Ureter (tissue), 1 donor: ENCODE measurements at regions not wholly inside any gene's neighbourhood (a gene's known extent, or its start where the extent isn't known, plus 50 kb on each side); places are given as distances from the start of the nearest gene placed in this dataset.
A peak's percentile ranks its signal among the peaks of the same experiment; 100 is the strongest.

Source experiments
- DNase-seq: peaks from one replicate; pipeline ENCODE4 v3.0.0-alpha.2; 2020; ENCODE audit warnings: low spot score
- donor health status: DM: yes; HTN: yes; CAD: no.

- DNase-seq: no peak
These were observed 87.3 kb upstream of the RMDN2 start for GRCh38 chr2:37837628-37838328.

- no peak for DNase-seq
These were observed 86.4 kb upstream of the RMDN2 start for GRCh38 chr2:37838541-37839167.

GRCh38 chr2:37839991-37840390, 85.1 kb upstream of the RMDN2 start:
- DNase-seq: no peak

- DNase-seq: no peak
These were observed 82.2 kb upstream of the RMDN2 start for GRCh38 chr2:37842732-37843440.

- no peak for DNase-seq
These were observed 81.5 kb upstream of the RMDN2 start for GRCh38 chr2:37843556-37843955.

- no peak for DNase-seq
These were observed 78.9 kb upstream of the RMDN2 start for GRCh38 chr2:37846207-37846606.

GRCh38 chr2:37847792-37848191, 77.3 kb upstream of the RMDN2 start:
- no peak for DNase-seq

- no peak for DNase-seq
These were observed 76.6 kb upstream of the RMDN2 start for GRCh38 chr2:37848451-37848850.

GRCh38 chr2:37849911-37850310, 75.2 kb upstream of the RMDN2 start:
- no peak for DNase-seq

GRCh38 chr2:37851428-37851827, 73.7 kb upstream of the RMDN2 start:
- DNase-seq: no peak

- DNase-seq: no peak
These were observed 73.1 kb upstream of the RMDN2 start for GRCh38 chr2:37851828-37852584.

GRCh38 chr2:37852585-37853014, 72.5 kb upstream of the RMDN2 start:
- no peak for DNase-seq

GRCh38 chr2:37854676-37855282, 70.3 kb upstream of the RMDN2 start:
- no peak for DNase-seq

GRCh38 chr2:37855283-37856041, 69.6 kb upstream of the RMDN2 start:
- DNase-seq: no peak

GRCh38 chr2:37856101-37856751, 68.9 kb upstream of the RMDN2 start:
- no peak for DNase-seq

- DNase-seq: no peak
These were observed 67.3 kb upstream of the RMDN2 start for GRCh38 chr2:37857575-37858399.

- peak; percentile 67 for DNase-seq
These were observed 66.7 kb upstream of the RMDN2 start for GRCh38 chr2:37858400-37858711.

- no peak for DNase-seq
These were observed 66.3 kb upstream of the RMDN2 start for GRCh38 chr2:37858725-37859267.

- no peak for DNase-seq
These were observed 62.5 kb upstream of the RMDN2 start for GRCh38 chr2:37862620-37863019.

- no peak for DNase-seq
These were observed 60.9 kb upstream of the RMDN2 start for GRCh38 chr2:37864217-37864616.
